Osteoblast (primary cell): ENCODE measurements at regions not wholly inside any gene's neighbourhood (a gene's known extent, or its start where the extent isn't known, plus 50 kb on each side); places are given as distances from the start of the nearest gene placed in this dataset.

Source experiments
- DNase-seq: peaks from one replicate; pipeline ENCODE4 v3.0.0; 2011; ENCODE audit warnings: low spot score, mixed read lengths; ENCODE audit not compliant: insufficient read length; ENCODE audit errors: missing footprints
- H2AFZ ChIP-seq: 2 replicates; pipeline ENCODE4 v1.6.0; 2011; ENCODE audit warnings: mild to moderate bottlenecking, low read length
- H3K27ac ChIP-seq: 2 replicates; pipeline ENCODE4 v1.5.1; 2011; ENCODE audit warnings: mild to moderate bottlenecking, low read depth, low read length, moderate library complexity
- H3K27me3 ChIP-seq: 2 replicates; pipeline ENCODE4 v1.6.0; 2012; ENCODE audit warnings: mild to moderate bottlenecking, control low read depth, inconsistent platforms, low read length, moderate library complexity; ENCODE audit not compliant: insufficient read depth
- H3K36me3 ChIP-seq: 2 replicates; pipeline ENCODE4 v1.5.1; 2011; ENCODE audit warnings: mild to moderate bottlenecking, low read length, control low read depth, moderate library complexity; ENCODE audit not compliant: insufficient read depth
- H3K4me1 ChIP-seq: 2 replicates; pipeline ENCODE4 v1.5.1; 2011; ENCODE audit warnings: mild to moderate bottlenecking, low read length, control low read depth, moderate library complexity; ENCODE audit not compliant: insufficient read depth
- H3K4me2 ChIP-seq: 2 replicates; pipeline ENCODE4 v1.6.0; 2011; ENCODE audit warnings: mild to moderate bottlenecking, low read length; ENCODE audit not compliant: insufficient read depth
- H3K4me3 ChIP-seq: fragments of 200-600 bp; sonication (generic); 3 replicates; pipeline ENCODE4 v1.5.1; 2012; ENCODE audit warnings: mild to moderate bottlenecking, low read length, inconsistent platforms; ENCODE audit not compliant: insufficient read depth
- H3K79me2 ChIP-seq: 2 replicates; pipeline ENCODE4 v1.6.0; 2012; ENCODE audit warnings: mild to moderate bottlenecking, low read length, control low read depth, inconsistent platforms; ENCODE audit not compliant: insufficient read depth
- H3K9me3 ChIP-seq: 2 replicates; pipeline ENCODE4 v1.5.1; 2011; ENCODE audit warnings: low read depth, low read length, control low read depth
- H4K20me1 ChIP-seq: 2 replicates; pipeline ENCODE4 v1.6.0; 2012; ENCODE audit warnings: mild to moderate bottlenecking, low read length, control low read depth; ENCODE audit not compliant: insufficient read depth
- CTCF ChIP-seq: IDR thresholded peaks from 2 replicates; pipeline ENCODE4 v1.5.1; 2011; ENCODE audit warnings: mild to moderate bottlenecking, low read depth, low read length, moderate library complexity; ENCODE audit errors: extremely low read depth

GRCh38 chr9:75504721-75505120 is 385.8 kb upstream of the PCSK5 start:
- Histone ChIP-seq H2AFZ (no peak overlapping the region), H4K20me1 (no peaks in the 10 kb centered on the region), H3K27ac (no peak overlapping the region), H3K9me3 (no peaks in the 10 kb centered on the region), H3K79me2 (no peaks in the 10 kb centered on the region), H3K27me3 (no peaks in the 10 kb centered on the region), H3K4me2 (no peak overlapping the region), H3K4me3 (no peak overlapping the region), H3K4me1 (no peaks in the 10 kb centered on the region), H3K36me3 (no peaks in the 10 kb centered on the region)
- TF ChIP-seq CTCF = no peak
- DNase-seq = no peak

- TF ChIP-seq CTCF = no peak
- Histone ChIP-seq H3K4me1 (no peaks in the 10 kb centered on the region), H3K27ac (no peak overlapping the region), H4K20me1 (no peaks in the 10 kb centered on the region), H3K4me2 (no peak overlapping the region), H3K4me3 (no peak overlapping the region), H3K9me3 (no peaks in the 10 kb centered on the region), H3K36me3 (no peaks in the 10 kb centered on the region), H3K79me2 (no peaks in the 10 kb centered on the region), H3K27me3 (no peaks in the 10 kb centered on the region), H2AFZ (no peak overlapping the region)
- DNase-seq = no peak
Observed at GRCh38 chr9:75505654-75506053, 384.8 kb upstream of the PCSK5 start.

- H3K9me3 ChIP-seq = no peaks in the 10 kb centered on the region
- H3K36me3 ChIP-seq = no peaks in the 10 kb centered on the region
- TF ChIP-seq CTCF = no peak
Observed at GRCh38 chr9:75529463-75529862, 361.0 kb upstream of the PCSK5 start.

GRCh38 chr9:75531588-75531987 is 358.9 kb upstream of the PCSK5 start:
- no peak for TF ChIP-seq CTCF
- Histone ChIP-seq H3K27me3 (no peaks in the 10 kb centered on the region), H3K36me3 (no peaks in the 10 kb centered on the region), H3K4me1 (no peaks in the 10 kb centered on the region), H3K9me3 (no peaks in the 10 kb centered on the region), H2AFZ (no peak overlapping the region), H3K4me3 (no peak overlapping the region), H4K20me1 (no peaks in the 10 kb centered on the region), H3K79me2 (no peaks in the 10 kb centered on the region), H3K27ac (no peak overlapping the region), H3K4me2 (no peak overlapping the region)
- DNase-seq = no peak

More at GRCh38 chr9:75529463-75529862, 361.0 kb upstream of the PCSK5 start:
- Histone ChIP-seq H3K79me2 (no peaks in the 10 kb centered on the region), H3K4me2 (no peak overlapping the region), H4K20me1 (no peaks in the 10 kb centered on the region), H3K4me1 (no peaks in the 10 kb centered on the region), H3K4me3 (no peak overlapping the region), H2AFZ (no peak overlapping the region), H3K27me3 (no peaks in the 10 kb centered on the region), H3K27ac (no peak overlapping the region)
- DNase-seq = no peak
